Liver (tissue), 8 donors: ENCODE measurements at regions not wholly inside any gene's neighbourhood (a gene's known extent, or its start where the extent isn't known, plus 50 kb on each side); places are given as distances from the start of the nearest gene placed in this dataset.

ENCODE experiments used
- DNase-seq: peaks from one replicate; pipeline ENCODE4 v3.0.0-alpha.2; 2017; ENCODE audit warnings: low spot score
- H3K27ac ChIP-seq, 2 donors: one replicate each; pipeline ENCODE4 v1.7.0; 2013; ENCODE audit warnings: inconsistent platforms in 2 of 2, low read length in 2 of 2, control low read depth in 1 of 2, low read depth in 1 of 2, mild to moderate bottlenecking in 1 of 2
- H3K27me3 ChIP-seq, 4 donors: one replicate each; pipeline versions ENCODE4 v1.6.1 to v1.7.0; 2013; ENCODE audit warnings: low read length in 3 of 4, inconsistent platforms in 1 of 4, mild to moderate bottlenecking in 1 of 4, moderate library complexity in 1 of 4; ENCODE audit not compliant: control insufficient read depth in 4 of 4, insufficient read depth in 4 of 4
- H3K36me3 ChIP-seq, 4 donors: one replicate each; pipeline versions ENCODE4 v1.6.1 to v1.7.0; 2013; ENCODE audit warnings: low read length in 3 of 4, mild to moderate bottlenecking in 3 of 4, low read depth in 1 of 4, moderate library complexity in 1 of 4; ENCODE audit not compliant: control insufficient read depth in 4 of 4, insufficient read depth in 3 of 4
- H3K4me1 ChIP-seq, 4 donors: one replicate each; pipeline versions ENCODE4 v1.6.1 to v1.7.0; 2013; ENCODE audit warnings: low read length in 3 of 4, mild to moderate bottlenecking in 3 of 4, moderate library complexity in 1 of 4; ENCODE audit not compliant: control insufficient read depth in 4 of 4, insufficient read depth in 4 of 4
- H3K4me3 ChIP-seq, 3 donors: one replicate each; pipeline versions ENCODE4 v1.6.1 to v1.7.0; 2013; ENCODE audit warnings: low read length in 3 of 3, control low read depth in 1 of 3, low read depth in 1 of 3, mild to moderate bottlenecking in 1 of 3
- H3K9ac ChIP-seq, 2 donors: one replicate each; pipeline ENCODE4 v1.7.0; 2013; ENCODE audit warnings: low read length in 2 of 2, mild to moderate bottlenecking in 2 of 2, moderate library complexity in 2 of 2, control low read depth in 1 of 2, low read depth in 1 of 2
- H3K9me3 ChIP-seq, 4 donors: one replicate each; pipeline versions ENCODE4 v1.6.1 to v1.7.0; 2013; ENCODE audit warnings: low read length in 3 of 4; ENCODE audit not compliant: control insufficient read depth in 4 of 4
- ATF3 ChIP-seq: IDR thresholded peaks from 2 replicates; pipeline ENCODE4 v1.6.1; 2016; ENCODE audit warnings: antibody characterized with exemption
- CTCF ChIP-seq: fragments of 150-350 bp; IDR thresholded peaks from 2 replicates; pipeline ENCODE4 v1.5.1; 2017; ENCODE audit warnings: improper control_type of control experiment, low read depth, low read length; ENCODE audit not compliant: missing input control
- EGR1 ChIP-seq, 2 donors: IDR thresholded peaks; 2 replicates each; pipeline ENCODE4 v1.6.1; 2016 to 2018; ENCODE audit warnings: antibody characterized with exemption in 2 of 2, low read depth in 2 of 2
- FOXA1 ChIP-seq: IDR thresholded peaks from 2 replicates; pipeline ENCODE4 v1.6.1; 2016; ENCODE audit warnings: antibody characterized with exemption
- FOXA2 ChIP-seq: IDR thresholded peaks from 2 replicates; pipeline ENCODE4 v1.6.1; 2016; ENCODE audit warnings: antibody characterized with exemption
- HNF4A ChIP-seq, 2 donors: conservative IDR thresholded peaks; 2 replicates each; pipeline ENCODE4 v1.6.1; 2016; ENCODE audit warnings: antibody characterized with exemption in 2 of 2, mild to moderate bottlenecking in 2 of 2
- JUND ChIP-seq, 2 donors: IDR thresholded peaks; 2 replicates each; pipeline ENCODE4 v1.6.1; 2016; ENCODE audit warnings: antibody characterized with exemption in 2 of 2
- NR2F2 ChIP-seq: IDR thresholded peaks from 2 replicates; pipeline ENCODE4 v1.6.1; 2016; ENCODE audit warnings: antibody characterized with exemption
- REST ChIP-seq: IDR thresholded peaks from 2 replicates; pipeline ENCODE4 v1.6.1; 2016; ENCODE audit warnings: antibody characterized with exemption, mild to moderate bottlenecking
- RXRA ChIP-seq, 2 donors: IDR thresholded peaks; 2 replicates each; pipeline ENCODE4 v1.6.1; 2017 to 2018; ENCODE audit warnings: antibody characterized with exemption in 2 of 2, mild to moderate bottlenecking in 1 of 2
- SP1 ChIP-seq: IDR thresholded peaks from 2 replicates; pipeline ENCODE4 v1.6.1; 2018; ENCODE audit warnings: antibody characterized with exemption, mild to moderate bottlenecking
- TAF1 ChIP-seq: conservative IDR thresholded peaks from 2 replicates; pipeline ENCODE4 v1.6.1; 2016; ENCODE audit warnings: antibody characterized with exemption, mild to moderate bottlenecking
- WGBS: extraction: QIAGEN DNeasy Blood & Tissue Kit; methylation state at CpG from one replicate; pipeline ENCODE4 v1.1.7; 2013; 5-methylcytosine and 5-hydroxymethylcytosine counted together
- TF ChIP-seq, protein P1 (sequence below): IDR thresholded peaks from 2 replicates; pipeline ENCODE4 v1.6.1; 2016; ENCODE audit warnings: antibody characterized with exemption
- donor health status: healthy.
- donor health status: healthy.
- donor health status: healthy.
- donor health status: healthy.
- donor health status: healthy.

DNA sequence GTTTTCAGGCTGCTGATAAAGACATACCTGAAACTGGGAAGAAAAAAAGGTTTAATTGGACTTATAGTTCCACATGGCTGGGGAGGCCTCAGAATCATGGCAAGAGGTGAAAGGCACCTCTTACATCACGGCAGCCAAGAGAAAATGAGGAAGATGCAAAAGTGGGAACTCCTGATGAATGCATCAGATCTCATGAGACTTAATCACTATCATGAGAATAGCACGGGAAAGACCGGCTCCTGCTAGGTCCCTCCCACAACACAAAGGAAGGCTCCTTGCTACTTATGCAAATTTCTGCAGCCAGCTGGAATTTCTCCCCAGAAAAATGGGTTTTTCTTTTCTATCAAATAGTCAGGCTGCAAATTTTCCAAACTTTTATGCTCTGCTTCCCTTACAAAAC, 174.1 kb upstream of the RMST start:
- Histone ChIP-seq H3K36me3 (no peaks in the 10 kb centered on the region), H3K4me3 (no peak overlapping the region), H3K4me1 (no peaks in the 10 kb centered on the region), H3K9me3 (no peaks in the 10 kb centered on the region), H3K9ac (no peak overlapping the region), H3K27ac (no peak overlapping the region), H3K27me3 (no peaks in the 10 kb centered on the region)
- DNase-seq: no peak
- WGBS: 71% methylated on average over 3 of the region's 3 CpGs
- TF ChIP-seq, protein P1, sequence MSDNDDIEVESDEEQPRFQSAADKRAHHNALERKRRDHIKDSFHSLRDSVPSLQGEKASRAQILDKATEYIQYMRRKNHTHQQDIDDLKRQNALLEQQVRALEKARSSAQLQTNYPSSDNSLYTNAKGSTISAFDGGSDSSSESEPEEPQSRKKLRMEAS: no peak
- TF ChIP-seq ATF3 (no peak), HNF4A (conservative IDR thresholded peaks at IDR 0.05) (no peak), FOXA1 (no peak), REST (no peak), TAF1 (no peak)

GRCh38 chr12:97292588-97292987, 170.0 kb upstream of the RMST start:
- 79% methylated on average over 3 of the region's 3 CpGs for WGBS
- Histone ChIP-seq H3K4me1 (no peaks in the 10 kb centered on the region), H3K27me3 (no peaks in the 10 kb centered on the region), H3K9ac (no peak overlapping the region), H3K27ac (no peak overlapping the region), H3K9me3 (peaks cover 0 to 7% (median 2%) of the 10 kb centered on the region in 4 donors), H3K4me3 (no peak overlapping the region), H3K36me3 (no peaks in the 10 kb centered on the region)
- no peak for DNase-seq
- TF ChIP-seq FOXA1 (no peak), SP1 (no peak), REST (no peak), FOXA2 (no peak), ATF3 (no peak), NR2F2 (no peak), JUND (IDR thresholded peaks at IDR 0.05) (no peak), RXRA (IDR thresholded peaks at IDR 0.05) (no peak), CTCF (no peak), EGR1 (IDR thresholded peaks at IDR 0.05; ENCODE audit: low read depth in 2 of 2) (no peak), TAF1 (no peak)
